ENCODE measurements at regions not wholly inside any gene's neighbourhood (a gene's known extent, or its start where the extent isn't known, plus 50 kb on each side); places are given as distances from the start of the nearest gene placed in this dataset.
A peak's percentile ranks its signal among the peaks of the same experiment; 100 is the strongest.

- no peak for ATAC-seq
- H3K9me3 ChIP-seq (ENCODE audit: control insufficient read depth, low read length): no peaks in the 10 kb centered on the region
- no peak overlapping the region for H3K4me3 ChIP-seq (ENCODE audit: low read length)
- no peak overlapping the region for H3K27ac ChIP-seq (ENCODE audit: low read length)
- no peaks in the 10 kb centered on the region for H3K4me1 ChIP-seq (ENCODE audit: control insufficient read depth, insufficient read depth, low read length)
- WGBS: 75% methylated on average over 3 of the region's 3 CpGs
- intact Hi-C loops (cut with DNase I): no loop called here
- DNase-seq: no peak
- H3K27me3 ChIP-seq (ENCODE audit: control insufficient read depth, insufficient read depth): no peaks in the 10 kb centered on the region
Measured at GRCh38 chr4:181948839-181949382, 294.3 kb upstream of the TENM3 start.

DNA sequence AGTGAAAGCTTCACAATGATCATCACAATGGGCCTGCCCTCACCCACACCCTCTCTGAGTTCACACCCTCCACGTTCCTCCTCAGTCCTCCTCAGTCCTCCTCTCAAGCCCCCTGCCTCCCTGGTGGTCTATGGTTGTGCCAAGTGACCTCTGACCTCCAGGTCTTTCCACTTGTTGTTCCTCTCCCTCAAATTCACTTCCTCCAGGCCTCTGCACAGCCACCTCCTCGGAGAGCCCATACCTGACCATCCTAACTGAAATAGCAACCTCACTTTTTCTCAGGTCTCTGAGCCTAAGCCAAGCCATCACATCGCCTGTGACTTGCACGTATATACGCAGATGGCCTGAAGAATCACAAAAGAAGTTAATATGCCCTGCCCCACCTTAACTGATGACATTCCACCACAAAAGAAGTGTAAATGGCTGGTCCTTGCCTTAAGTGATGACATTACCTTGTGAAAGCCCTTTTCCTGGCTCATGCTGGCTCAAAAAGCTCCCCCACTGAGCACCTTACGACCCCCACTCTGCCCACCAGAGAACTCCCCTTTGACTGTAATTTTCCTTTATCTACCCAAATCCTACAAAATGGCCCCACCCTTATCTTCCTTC lies 293.4 kb upstream of the TENM3 start:
- Histone ChIP-seq H3K27ac (ENCODE audit: low read length) (no peak overlapping the region), H3K4me1 (ENCODE audit: control insufficient read depth, insufficient read depth, low read length) (no peaks in the 10 kb centered on the region), H3K4me3 (ENCODE audit: low read length) (no peak overlapping the region), H3K27me3 (ENCODE audit: control insufficient read depth, insufficient read depth) (no peaks in the 10 kb centered on the region), H3K9me3 (ENCODE audit: control insufficient read depth, low read length) (no peaks in the 10 kb centered on the region)
- DNase-seq (no peak), ATAC-seq (no peak)
- intact Hi-C loops (cut with DNase I): no loop called here
- 84% methylated on average over 6 of the region's 6 CpGs for WGBS

DNA sequence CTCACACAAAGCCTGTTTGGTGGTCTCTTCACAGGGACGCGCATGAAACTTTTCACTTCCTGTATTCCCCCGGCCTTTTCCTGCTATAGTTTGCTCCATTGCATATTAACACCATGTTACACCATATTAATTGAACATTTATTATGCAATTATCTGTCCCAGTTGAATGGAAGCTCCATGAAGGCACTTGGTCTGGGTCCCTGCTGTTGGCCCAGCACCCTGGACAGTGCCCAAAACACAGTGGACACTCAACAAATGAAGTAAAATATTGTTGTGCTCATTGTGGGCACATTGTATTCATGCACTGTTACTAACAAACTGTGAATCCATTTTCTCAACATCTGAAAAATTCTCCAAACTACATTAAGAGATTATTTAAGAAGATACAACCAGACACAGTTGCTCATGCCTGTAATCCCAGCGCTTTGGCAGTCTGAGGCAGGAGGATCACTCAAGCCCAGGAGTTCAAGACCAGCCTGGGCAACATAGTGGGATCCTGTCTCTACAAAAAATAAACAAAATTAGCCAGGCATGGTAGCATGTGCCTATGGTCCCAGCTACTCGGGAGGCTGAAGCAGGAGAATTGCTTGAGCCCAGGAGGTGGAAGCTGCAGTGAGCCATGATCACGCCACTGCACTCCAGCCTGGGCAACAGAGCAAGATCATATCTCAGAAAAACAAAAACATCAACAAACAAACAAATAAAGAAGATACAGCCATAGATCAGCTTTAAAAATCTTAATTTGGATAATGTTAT lies 292.7 kb upstream of the TENM3 start:
- DNase-seq (no peak), ATAC-seq (no peak)
- 76% methylated on average over 6 of the region's 6 CpGs for WGBS
- intact Hi-C loops (cut with DNase I): no loop called here
- no peaks in the 10 kb centered on the region for H3K9me3 ChIP-seq (ENCODE audit: control insufficient read depth, low read length)
- H3K4me3 ChIP-seq (ENCODE audit: low read length): no peak overlapping the region
- H3K4me1 ChIP-seq (ENCODE audit: control insufficient read depth, insufficient read depth, low read length): no peaks in the 10 kb centered on the region
- no peaks in the 10 kb centered on the region for H3K27me3 ChIP-seq (ENCODE audit: control insufficient read depth, insufficient read depth)
- H3K27ac ChIP-seq (ENCODE audit: low read length): no peak overlapping the region

DNA sequence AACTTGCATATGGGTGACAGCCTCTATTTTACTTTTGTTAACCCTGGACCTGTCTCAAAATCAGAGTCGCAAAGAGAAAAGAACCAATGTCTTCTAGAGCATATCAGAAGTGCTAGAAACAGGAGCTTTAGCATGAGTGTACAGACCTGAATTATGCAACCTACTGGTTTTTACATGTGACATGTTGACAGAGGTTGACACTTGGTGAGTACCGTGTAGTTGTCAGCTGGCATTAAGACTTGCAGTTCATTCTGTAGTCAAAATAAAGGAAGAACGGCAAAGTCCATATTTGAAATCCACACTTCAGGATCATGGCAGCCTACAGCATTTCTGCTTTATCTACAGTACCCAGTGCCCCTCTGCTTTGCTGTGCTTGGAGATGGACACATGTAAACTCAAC lies 291.9 kb upstream of the TENM3 start:
- Histone ChIP-seq H3K27ac (ENCODE audit: low read length) (no peak overlapping the region), H3K4me1 (ENCODE audit: control insufficient read depth, insufficient read depth, low read length) (no peaks in the 10 kb centered on the region), H3K27me3 (ENCODE audit: control insufficient read depth, insufficient read depth) (no peaks in the 10 kb centered on the region), H3K4me3 (ENCODE audit: low read length) (no peak overlapping the region), H3K9me3 (ENCODE audit: control insufficient read depth, low read length) (no peaks in the 10 kb centered on the region)
- DNase-seq: no peak
- intact Hi-C loops (cut with DNase I): no loop called here
- WGBS: 95% methylated on average over 3 of the region's 3 CpGs
- ATAC-seq: no peak

DNA sequence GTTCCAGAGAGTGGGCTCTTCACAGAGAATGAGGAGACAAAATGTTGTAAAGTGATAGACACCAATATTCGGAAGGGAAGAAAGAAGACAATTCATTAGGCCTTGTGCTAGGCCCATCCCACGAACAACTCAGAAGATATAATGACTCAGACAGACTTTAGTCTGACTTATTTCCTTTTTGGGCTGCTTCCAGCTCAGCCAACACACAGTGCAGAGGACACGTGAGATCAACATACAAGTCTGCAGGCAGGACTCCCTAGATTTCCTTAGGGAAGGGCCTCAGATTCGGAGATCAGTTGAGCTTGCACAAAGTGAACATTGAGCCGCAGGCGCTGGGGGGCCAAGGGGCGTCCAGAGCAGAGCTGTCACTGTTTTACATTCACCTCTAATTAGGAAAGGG lies 290.7 kb upstream of the TENM3 start:
- no peaks in the 10 kb centered on the region for H3K9me3 ChIP-seq (ENCODE audit: control insufficient read depth, low read length)
- H3K4me3 ChIP-seq (ENCODE audit: low read length): no peak overlapping the region
- DNase-seq: no peak
- no peak overlapping the region for H3K27ac ChIP-seq (ENCODE audit: low read length)
- H3K27me3 ChIP-seq (ENCODE audit: control insufficient read depth, insufficient read depth): no peaks in the 10 kb centered on the region
- intact Hi-C loops (cut with DNase I): no loop called here
- H3K4me1 ChIP-seq (ENCODE audit: control insufficient read depth, insufficient read depth, low read length): no peaks in the 10 kb centered on the region
- ATAC-seq: peak; percentile 60 to 75
- 39% methylated on average over 7 of the region's 7 CpGs for WGBS

DNA sequence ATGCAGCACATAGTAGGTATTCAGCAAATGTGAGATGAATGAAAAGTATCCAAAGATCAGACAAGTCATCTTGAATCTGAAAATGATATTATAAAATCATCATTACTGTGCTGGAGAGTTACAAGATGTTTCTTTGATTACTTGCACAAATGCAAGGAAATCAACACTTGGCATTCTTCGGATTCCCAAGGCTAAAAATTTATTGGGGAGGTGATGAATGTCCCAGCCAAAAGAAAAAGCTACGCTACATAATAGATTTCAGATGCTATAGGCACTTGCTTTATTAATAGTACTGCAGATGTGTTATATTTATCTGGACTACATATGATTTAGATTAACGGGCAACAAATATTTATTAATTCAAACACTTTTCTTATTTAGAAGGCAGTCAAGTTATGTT lies 286.7 kb upstream of the TENM3 start:
- ATAC-seq (no peak), DNase-seq (no peak)
- H3K27me3 ChIP-seq (ENCODE audit: control insufficient read depth, insufficient read depth): no peaks in the 10 kb centered on the region
- no peaks in the 10 kb centered on the region for H3K4me1 ChIP-seq (ENCODE audit: control insufficient read depth, insufficient read depth, low read length)
- no peak overlapping the region for H3K27ac ChIP-seq (ENCODE audit: low read length)
- intact Hi-C loops (cut with DNase I): no loop called here
- H3K9me3 ChIP-seq (ENCODE audit: control insufficient read depth, low read length): no peaks in the 10 kb centered on the region
- WGBS: 72% methylated on average over 3 of the region's 3 CpGs
- H3K4me3 ChIP-seq (ENCODE audit: low read length): no peak overlapping the region

DNA sequence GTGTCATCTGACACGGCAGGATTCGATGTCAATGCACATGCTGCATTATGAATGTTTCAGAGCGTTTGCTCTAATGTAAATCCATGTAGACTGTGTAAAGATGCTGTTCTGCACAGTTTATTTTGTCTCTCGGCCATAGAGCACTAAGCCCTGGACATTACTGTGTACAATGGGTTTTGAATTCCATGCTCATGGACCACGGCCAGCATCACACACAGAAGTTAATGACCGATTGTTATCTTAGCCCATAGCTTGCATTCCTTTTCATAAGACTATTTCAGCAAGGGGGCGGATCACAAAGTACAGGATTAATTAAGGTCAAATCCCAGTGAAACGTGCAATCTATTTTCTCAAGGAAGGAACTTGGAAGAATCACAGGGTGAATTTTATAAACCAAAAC lies 286.1 kb upstream of the TENM3 start:
- DNase-seq: no peak
- 31% methylated on average over 8 of the region's 8 CpGs for WGBS
- intact Hi-C loops (cut with DNase I): no loop called here

GRCh38 chr4:181958446-181958845 lies 284.8 kb upstream of the TENM3 start:
- DNase-seq (no peak), ATAC-seq (no peak)
- H3K27me3 ChIP-seq (ENCODE audit: control insufficient read depth, insufficient read depth): no peaks in the 10 kb centered on the region
- H3K4me1 ChIP-seq (ENCODE audit: control insufficient read depth, insufficient read depth, low read length): no peaks in the 10 kb centered on the region
- intact Hi-C loops (cut with DNase I): no loop called here
- no peaks in the 10 kb centered on the region for H3K9me3 ChIP-seq (ENCODE audit: control insufficient read depth, low read length)
- H3K27ac ChIP-seq (ENCODE audit: low read length): no peak overlapping the region
- H3K4me3 ChIP-seq (ENCODE audit: low read length): no peak overlapping the region
- WGBS: 65% methylated on average over 2 of the region's 2 CpGs

More for the DNA sequence above, 286.1 kb upstream of the TENM3 start:
- Histone ChIP-seq H3K4me3 (ENCODE audit: low read length) (no peak overlapping the region), H3K4me1 (ENCODE audit: control insufficient read depth, insufficient read depth, low read length) (no peaks in the 10 kb centered on the region), H3K27me3 (ENCODE audit: control insufficient read depth, insufficient read depth) (no peaks in the 10 kb centered on the region), H3K27ac (ENCODE audit: low read length) (no peak overlapping the region), H3K9me3 (ENCODE audit: control insufficient read depth, low read length) (no peaks in the 10 kb centered on the region)
- ATAC-seq: no peak

- ATAC-seq (no peak), DNase-seq (no peak)
- no peak overlapping the region for H3K27ac ChIP-seq (ENCODE audit: low read length)
- no peaks in the 10 kb centered on the region for H3K4me1 ChIP-seq (ENCODE audit: control insufficient read depth, insufficient read depth, low read length)
- H3K9me3 ChIP-seq (ENCODE audit: control insufficient read depth, low read length): no peaks in the 10 kb centered on the region
- intact Hi-C loops (cut with DNase I): no loop called here
- 58% methylated on average over 3 of the region's 3 CpGs for WGBS
- H3K27me3 ChIP-seq (ENCODE audit: control insufficient read depth, insufficient read depth): no peaks in the 10 kb centered on the region
- H3K4me3 ChIP-seq (ENCODE audit: low read length): no peak overlapping the region
Measured at GRCh38 chr4:181959121-181959520, 284.1 kb upstream of the TENM3 start.

DNA sequence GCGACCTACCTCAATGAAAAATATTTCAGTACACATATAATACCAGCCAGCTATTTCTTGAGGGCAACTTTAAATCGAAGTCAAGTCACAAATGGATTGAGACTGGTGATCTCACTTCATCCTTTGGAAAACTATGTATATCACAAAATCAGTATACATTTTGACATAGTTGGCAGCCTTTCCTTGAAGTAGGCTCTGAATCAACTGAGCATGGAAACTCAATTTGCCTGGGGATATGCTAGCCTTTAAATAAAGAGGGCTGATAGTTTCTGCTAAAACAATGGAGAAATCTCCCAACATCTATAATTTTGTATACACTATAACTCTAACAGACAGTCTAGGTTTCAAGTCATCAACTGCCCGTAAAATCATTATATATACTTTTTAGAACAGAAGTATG lies 282.8 kb upstream of the TENM3 start:
- DNase-seq: no peak
- H3K9me3 ChIP-seq (ENCODE audit: control insufficient read depth, low read length): no peaks in the 10 kb centered on the region
- intact Hi-C loops (cut with DNase I): no loop called here
- ATAC-seq: no peak
- H3K4me1 ChIP-seq (ENCODE audit: control insufficient read depth, insufficient read depth, low read length): no peaks in the 10 kb centered on the region
- H3K27ac ChIP-seq (ENCODE audit: low read length): no peak overlapping the region
- no peaks in the 10 kb centered on the region for H3K27me3 ChIP-seq (ENCODE audit: control insufficient read depth, insufficient read depth)
- WGBS: 80% methylated on average over 3 of the region's 3 CpGs
- no peak overlapping the region for H3K4me3 ChIP-seq (ENCODE audit: low read length)

- no peak overlapping the region for H3K4me3 ChIP-seq (ENCODE audit: low read length)
- intact Hi-C loops (cut with DNase I): no loop called here
- no peak overlapping the region for H3K27ac ChIP-seq (ENCODE audit: low read length)
- DNase-seq (no peak), ATAC-seq (no peak)
- H3K9me3 ChIP-seq (ENCODE audit: control insufficient read depth, low read length): no peaks in the 10 kb centered on the region
- H3K27me3 ChIP-seq (ENCODE audit: control insufficient read depth, insufficient read depth): no peaks in the 10 kb centered on the region
- WGBS: 38% methylated on average over 4 of the region's 4 CpGs
- H3K4me1 ChIP-seq (ENCODE audit: control insufficient read depth, insufficient read depth, low read length): no peaks in the 10 kb centered on the region
Measured at GRCh38 chr4:181962321-181962720, 280.9 kb upstream of the TENM3 start.
